H9 (cell line): ENCODE measurements at regions not wholly inside any gene's neighbourhood (a gene's known extent, or its start where the extent isn't known, plus 50 kb on each side); places are given as distances from the start of the nearest gene placed in this dataset.

ENCODE experiments used
- DNase-seq: peaks from one replicate; pipeline ENCODE4 v3.0.0-alpha.2; 2017
- H2AFZ ChIP-seq: one replicate; pipeline ENCODE4 v1.6.1; 2013; ENCODE audit warnings: mild to moderate bottlenecking, low read length, control low read depth, moderate library complexity
- H2AK5ac ChIP-seq: 2 replicates; pipeline ENCODE4 v1.6.1; 2013; ENCODE audit warnings: low read length, control low read depth, mixed read lengths; ENCODE audit not compliant: insufficient read length
- H2BK120ac ChIP-seq: one replicate; pipeline ENCODE4 v1.6.1; 2013; ENCODE audit warnings: low read depth, mild to moderate bottlenecking, low read length, control low read depth, inconsistent platforms; ENCODE audit not compliant: poor library complexity, severe bottlenecking
- H2BK12ac ChIP-seq: 2 replicates; pipeline ENCODE4 v1.6.1; 2013; ENCODE audit warnings: low read length, control low read depth, mixed read lengths, low read depth; ENCODE audit not compliant: insufficient read length
- H2BK15ac ChIP-seq: 2 replicates; pipeline ENCODE4 v1.6.1; 2013; ENCODE audit warnings: low read depth, low read length, control low read depth
- H2BK20ac ChIP-seq: one replicate; pipeline ENCODE4 v1.6.1; 2013; ENCODE audit warnings: low read depth, mild to moderate bottlenecking, low read length, control low read depth, inconsistent platforms; ENCODE audit not compliant: poor library complexity, severe bottlenecking
- H2BK5ac ChIP-seq: 2 replicates; pipeline ENCODE4 v1.6.1; 2013; ENCODE audit warnings: low read length, control low read depth, mixed read lengths; ENCODE audit not compliant: insufficient read length
- H3K14ac ChIP-seq: 2 replicates; pipeline ENCODE4 v1.6.1; 2013; ENCODE audit warnings: low read length, control low read depth; ENCODE audit not compliant: insufficient read depth
- H3K18ac ChIP-seq: 2 replicates; pipeline ENCODE4 v1.6.1; 2013; ENCODE audit warnings: low read depth, mild to moderate bottlenecking, mixed read lengths, low read length, control low read depth; ENCODE audit not compliant: insufficient read length
- H3K23ac ChIP-seq: 2 replicates; pipeline ENCODE4 v1.6.1; 2013; ENCODE audit warnings: low read length, control low read depth, mixed read lengths, low read depth; ENCODE audit not compliant: insufficient read length
- H3K23me2 ChIP-seq: 2 replicates; pipeline ENCODE4 v1.6.1; 2013; ENCODE audit warnings: low read depth, mild to moderate bottlenecking, mixed read lengths, low read length, control low read depth; ENCODE audit not compliant: insufficient read length, poor library complexity, severe bottlenecking
- H3K27ac ChIP-seq: 2 replicates; pipeline ENCODE4 v1.5.1; 2013; ENCODE audit warnings: low read length, control low read depth, mixed read lengths, low read depth; ENCODE audit not compliant: insufficient read length
- H3K27me3 ChIP-seq: 2 replicates; pipeline ENCODE4 v1.6.1; 2013; ENCODE audit warnings: low read length, control low read depth, inconsistent platforms; ENCODE audit not compliant: insufficient read depth
- H3K4ac ChIP-seq: 2 replicates; pipeline ENCODE4 v1.6.1; 2013; ENCODE audit warnings: low read depth, mild to moderate bottlenecking, control low read depth, inconsistent platforms, low read length, moderate library complexity
- H3K4me1 ChIP-seq: 2 replicates; pipeline ENCODE4 v1.6.1; 2013; ENCODE audit warnings: low read length, control low read depth, inconsistent platforms; ENCODE audit not compliant: insufficient read depth
- H3K4me2 ChIP-seq: 2 replicates; pipeline ENCODE4 v1.6.1; 2013; ENCODE audit warnings: low read length, control low read depth, mixed read lengths; ENCODE audit not compliant: insufficient read length, insufficient read depth
- H3K56ac ChIP-seq: 2 replicates; pipeline ENCODE4 v1.6.1; 2013; ENCODE audit warnings: low read depth, mild to moderate bottlenecking, mixed read lengths, low read length, control low read depth; ENCODE audit not compliant: insufficient read length
- H3K79me1 ChIP-seq: 2 replicates; pipeline ENCODE4 v1.6.1; 2013; ENCODE audit warnings: low read depth, mild to moderate bottlenecking, moderate library complexity, low read length, control low read depth, inconsistent platforms; ENCODE audit not compliant: insufficient read depth, poor library complexity, severe bottlenecking
- H3K79me2 ChIP-seq: 2 replicates; pipeline ENCODE4 v1.6.1; 2013; ENCODE audit warnings: low read length, control low read depth, inconsistent platforms; ENCODE audit not compliant: insufficient read depth
- H3K9ac ChIP-seq: 2 replicates; pipeline ENCODE4 v1.6.1; 2013; ENCODE audit warnings: low read length, control low read depth, mixed read lengths; ENCODE audit not compliant: insufficient read length; ENCODE audit errors: extremely low read depth
- H3K9me3 ChIP-seq: one replicate; pipeline ENCODE4 v1.6.1; 2013; ENCODE audit warnings: low read depth, low read length, inconsistent platforms; ENCODE audit not compliant: control insufficient read depth
- H3T11ph ChIP-seq: one replicate; pipeline ENCODE4 v1.6.1; 2013; ENCODE audit warnings: mild to moderate bottlenecking, low read length, control low read depth, inconsistent platforms
- H4K20me1 ChIP-seq: one replicate; pipeline ENCODE4 v1.6.1; 2013; ENCODE audit not compliant: control insufficient read depth, insufficient read length, insufficient read depth
- H4K5ac ChIP-seq: 2 replicates; pipeline ENCODE4 v1.6.1; 2013; ENCODE audit warnings: low read depth, mild to moderate bottlenecking, mixed read lengths, low read length, control low read depth; ENCODE audit not compliant: insufficient read length
- H4K8ac ChIP-seq: replicated peaks from 2 replicates; pipeline ENCODE4 v1.6.1; 2013; ENCODE audit warnings: low read length, control low read depth, mixed read lengths, low read depth; ENCODE audit not compliant: insufficient read length
- H4K91ac ChIP-seq: 2 replicates; pipeline ENCODE4 v1.6.1; 2013; ENCODE audit warnings: low read depth, mild to moderate bottlenecking, moderate library complexity, mixed read lengths, low read length, control low read depth; ENCODE audit not compliant: insufficient read length
- H3K27ac Mint-ChIP-seq, 3 experiments: 2 replicates in 2 of 3; 3 replicates in 1 of 3; pipeline ENCODE4 v1.8.0; 2020 to 2021; ENCODE audit warnings: mixed read lengths in 3 of 3, mild to moderate bottlenecking in 1 of 3, moderate library complexity in 1 of 3
- H3K27me3 Mint-ChIP-seq: 2 replicates; pipeline ENCODE4 v1.8.0; 2021; ENCODE audit warnings: low read depth, mild to moderate bottlenecking, moderate library complexity, mixed read lengths
- H3K36me3 Mint-ChIP-seq, 3 experiments: 2 replicates in 2 of 3; 3 replicates in 1 of 3; pipeline ENCODE4 v1.8.0; 2020 to 2021; ENCODE audit warnings: low read depth in 3 of 3, mixed read lengths in 3 of 3; ENCODE audit not compliant: insufficient read depth in 1 of 3
- H3K4me1 Mint-ChIP-seq, 2 experiments: 2 replicates each; pipeline ENCODE4 v1.8.0; 2020; ENCODE audit warnings: mixed read lengths in 2 of 2
- H3K4me3 Mint-ChIP-seq, 2 experiments: 2 replicates in 1 of 2; 3 replicates in 1 of 2; pipeline ENCODE4 v1.8.0; 2020 to 2021; ENCODE audit warnings: mild to moderate bottlenecking in 2 of 2, mixed read lengths in 2 of 2, moderate library complexity in 1 of 2
- H3K9me3 Mint-ChIP-seq, 2 experiments: 2 replicates in 1 of 2; 3 replicates in 1 of 2; pipeline ENCODE4 v1.8.0; 2020; ENCODE audit warnings: mild to moderate bottlenecking in 2 of 2, mixed read lengths in 2 of 2, moderate library complexity in 1 of 2
- CTCF ChIP-seq: fragments of 200-600 bp; sonication (generic); conservative IDR thresholded peaks from 3 replicates; pipeline ENCODE4 v1.8.0; 2021; ENCODE audit warnings: antibody characterized with exemption, mild to moderate bottlenecking
- WGBS: extraction: QIAGEN DNeasy Blood & Tissue Kit; methylation state at CpG from one replicate; pipeline ENCODE4 v1.1.7; 2013; ENCODE audit warnings: missing lambda C conversion rate, low lambda C conversion rate, mixed read lengths; ENCODE audit not compliant: insufficient read length; ENCODE audit errors: extremely low coverage; 5-methylcytosine and 5-hydroxymethylcytosine counted together

GRCh38 chr21:21764281-21764680 is 766.1 kb downstream of the NCAM2 start:
- Histone ChIP-seq H3K56ac (no peak overlapping the region), H4K91ac (no peak overlapping the region), H3K4me2 (no peak overlapping the region), H2BK20ac (no peak overlapping the region), H3K9ac (no peak overlapping the region), H3K14ac (no peak overlapping the region), H3K23me2 (no peaks in the 10 kb centered on the region), H2BK15ac (no peak overlapping the region), H3K27me3 (no peaks in the 10 kb centered on the region), H4K8ac (no peak overlapping the region), H3K79me1 (no peaks in the 10 kb centered on the region), H4K20me1 (no peaks in the 10 kb centered on the region), H2BK5ac (no peak overlapping the region), H3T11ph (no peak overlapping the region), H2BK120ac (no peak overlapping the region), H3K27ac (no peak overlapping the region), H3K18ac (no peak overlapping the region), H2AK5ac (no peak overlapping the region), H3K4ac (no peak overlapping the region), H3K79me2 (no peaks in the 10 kb centered on the region), H3K9me3 (no peaks in the 10 kb centered on the region), H2BK12ac (no peak overlapping the region), H3K4me1 (no peaks in the 10 kb centered on the region), H2AFZ (no peak overlapping the region), H4K5ac (no peak overlapping the region), H3K23ac (no peak overlapping the region)
- H3K36me3 Mint-ChIP-seq: no peaks in the 10 kb centered on the region
- no peak overlapping the region for H3K27ac Mint-ChIP-seq
- no CpG with 5 or more reads among the region's 2 CpGs for WGBS
- no peak overlapping the region for H3K4me3 Mint-ChIP-seq
- DNase-seq: no peak
- peaks cover 0 to 2% of the 10 kb centered on the region in 2 experiments; a peak in 2 of 5 replicates for H3K9me3 Mint-ChIP-seq
- no peak for TF ChIP-seq CTCF
- H3K27me3 Mint-ChIP-seq: peaks cover 7% of the 10 kb centered on the region
- no peaks in the 10 kb centered on the region for H3K4me1 Mint-ChIP-seq
